ENCODE measurements at regions not wholly inside any gene's neighbourhood (a gene's known extent, or its start where the extent isn't known, plus 50 kb on each side); places are given as distances from the start of the nearest gene placed in this dataset.

DNA sequence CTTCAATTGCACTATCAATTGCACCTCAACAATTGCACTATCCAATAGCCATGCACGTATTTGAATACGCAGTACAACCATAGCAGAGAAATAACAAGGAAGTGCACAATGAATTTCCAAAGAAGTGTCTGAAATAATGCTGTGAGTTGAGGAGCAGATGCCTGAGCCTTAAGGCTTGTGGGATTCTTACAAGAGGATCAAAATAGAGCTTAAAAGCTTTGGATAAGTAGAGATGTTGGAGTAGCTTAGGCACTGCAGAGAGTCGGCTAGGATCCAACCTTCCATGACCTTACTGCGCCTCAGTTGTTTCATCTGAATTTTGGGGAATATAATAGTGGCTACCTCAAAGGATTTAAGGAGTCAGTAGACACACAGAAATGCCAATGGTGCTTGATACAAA is 196.1 kb upstream of the FLRT2 start:
- Histone ChIP-seq H3K79me2 (no peaks in the 10 kb centered on the region), H3K27me3 (no peaks in the 10 kb centered on the region), H3K9me3 (ENCODE audit: low read depth) (no peaks in the 10 kb centered on the region), H2AFZ (no peak overlapping the region), H3K27ac (no peak overlapping the region), H3K9me2 (replicated peaks; ENCODE audit: insufficient read depth) (no peaks in the 10 kb centered on the region), H3K36me3 (replicated peaks; ENCODE audit: insufficient read depth, low read depth) (no peaks in the 10 kb centered on the region), H4K20me1 (ENCODE audit: insufficient read depth, poor library complexity, severe bottlenecking) (no peaks in the 10 kb centered on the region), H3K4me3 (no peak overlapping the region), H3K4me1 (ENCODE audit: insufficient read depth) (no peaks in the 10 kb centered on the region), H3K4me2 (no peak overlapping the region)
- TF ChIP-seq EZH2phosphoT487 (IDR thresholded peaks at IDR 0.05; ENCODE audit: low read depth, severe bottlenecking, unreplicated experiment), result no peak
- TF ChIP-seq EZH2 (IDR thresholded peaks at IDR 0.05; ENCODE audit: borderline replicate concordance), result no peak
- TF ChIP-seq, protein P1, sequence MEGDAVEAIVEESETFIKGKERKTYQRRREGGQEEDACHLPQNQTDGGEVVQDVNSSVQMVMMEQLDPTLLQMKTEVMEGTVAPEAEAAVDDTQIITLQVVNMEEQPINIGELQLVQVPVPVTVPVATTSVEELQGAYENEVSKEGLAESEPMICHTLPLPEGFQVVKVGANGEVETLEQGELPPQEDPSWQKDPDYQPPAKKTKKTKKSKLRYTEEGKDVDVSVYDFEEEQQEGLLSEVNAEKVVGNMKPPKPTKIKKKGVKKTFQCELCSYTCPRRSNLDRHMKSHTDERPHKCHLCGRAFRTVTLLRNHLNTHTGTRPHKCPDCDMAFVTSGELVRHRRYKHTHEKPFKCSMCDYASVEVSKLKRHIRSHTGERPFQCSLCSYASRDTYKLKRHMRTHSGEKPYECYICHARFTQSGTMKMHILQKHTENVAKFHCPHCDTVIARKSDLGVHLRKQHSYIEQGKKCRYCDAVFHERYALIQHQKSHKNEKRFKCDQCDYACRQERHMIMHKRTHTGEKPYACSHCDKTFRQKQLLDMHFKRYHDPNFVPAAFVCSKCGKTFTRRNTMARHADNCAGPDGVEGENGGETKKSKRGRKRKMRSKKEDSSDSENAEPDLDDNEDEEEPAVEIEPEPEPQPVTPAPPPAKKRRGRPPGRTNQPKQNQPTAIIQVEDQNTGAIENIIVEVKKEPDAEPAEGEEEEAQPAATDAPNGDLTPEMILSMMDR (IDR thresholded peaks at IDR 0.05; ENCODE audit: poor library complexity), result no peak
- DNase-seq (ENCODE audit: low spot score), result no peak
- WGBS (ENCODE audit: low lambda C conversion rate, missing lambda C conversion rate), result 78% methylated on average over 4 of the region's 4 CpGs

DNA sequence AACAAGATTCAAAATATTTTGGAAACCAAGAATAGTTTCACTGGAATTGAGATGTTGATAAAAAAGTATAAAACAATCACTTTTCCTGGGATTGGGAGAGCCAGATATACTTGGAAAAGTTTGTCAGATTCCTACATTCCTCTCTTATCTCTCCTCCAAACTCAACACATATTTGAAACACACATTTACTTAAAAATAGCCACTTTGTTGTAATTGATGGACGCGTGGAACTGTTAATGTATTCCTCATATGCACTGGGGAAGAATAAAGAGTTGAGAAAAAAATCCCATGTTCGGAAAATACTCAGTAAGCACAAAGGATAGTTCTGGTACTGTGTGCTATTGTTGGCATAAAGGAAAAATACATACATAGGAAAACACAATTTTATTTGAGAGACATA is 195.6 kb upstream of the FLRT2 start:
- Histone ChIP-seq H3K9me3 (ENCODE audit: low read depth) (no peaks in the 10 kb centered on the region), H3K4me3 (no peak overlapping the region), H2AFZ (no peak overlapping the region), H3K4me2 (no peak overlapping the region), H4K20me1 (ENCODE audit: insufficient read depth, poor library complexity, severe bottlenecking) (no peaks in the 10 kb centered on the region), H3K9me2 (replicated peaks; ENCODE audit: insufficient read depth) (no peaks in the 10 kb centered on the region), H3K36me3 (replicated peaks; ENCODE audit: insufficient read depth, low read depth) (no peaks in the 10 kb centered on the region), H3K79me2 (no peaks in the 10 kb centered on the region), H3K4me1 (ENCODE audit: insufficient read depth) (no peaks in the 10 kb centered on the region), H3K27ac (no peak overlapping the region), H3K27me3 (no peaks in the 10 kb centered on the region)
- 85% methylated on average over 3 of the region's 3 CpGs for WGBS (ENCODE audit: low lambda C conversion rate, missing lambda C conversion rate)
- no peak for DNase-seq (ENCODE audit: low spot score)
- TF ChIP-seq EZH2phosphoT487 (IDR thresholded peaks at IDR 0.05; ENCODE audit: low read depth, severe bottlenecking, unreplicated experiment), result no peak
- no peak for TF ChIP-seq EZH2 (IDR thresholded peaks at IDR 0.05; ENCODE audit: borderline replicate concordance)
- TF ChIP-seq, protein P1 (IDR thresholded peaks at IDR 0.05; ENCODE audit: poor library complexity), result no peak

- no peak overlapping the region for H3K4me2 ChIP-seq
These were observed 193.7 kb upstream of the FLRT2 start for GRCh38 chr14:85336257-85336656.

More at GRCh38 chr14:85336257-85336656, 193.7 kb upstream of the FLRT2 start:
- no peaks in the 10 kb centered on the region for H3K4me1 ChIP-seq (ENCODE audit: insufficient read depth)
- no peaks in the 10 kb centered on the region for H3K9me2 ChIP-seq (replicated peaks; ENCODE audit: insufficient read depth)
- H3K9me3 ChIP-seq (ENCODE audit: low read depth), result no peaks in the 10 kb centered on the region
- no peaks in the 10 kb centered on the region for H3K27me3 ChIP-seq
- H3K4me3 ChIP-seq, result no peak overlapping the region
- H2AFZ ChIP-seq, result no peak overlapping the region
- 97% methylated on average over 1 of the region's 1 CpG for WGBS (ENCODE audit: low lambda C conversion rate, missing lambda C conversion rate)
- TF ChIP-seq EZH2phosphoT487 (IDR thresholded peaks at IDR 0.05; ENCODE audit: low read depth, severe bottlenecking, unreplicated experiment) (no peak), EZH2 (IDR thresholded peaks at IDR 0.05; ENCODE audit: borderline replicate concordance) (no peak)
- TF ChIP-seq, protein P1 (IDR thresholded peaks at IDR 0.05; ENCODE audit: poor library complexity), result no peak
- no peak for DNase-seq (ENCODE audit: low spot score)
- H3K79me2 ChIP-seq, result no peaks in the 10 kb centered on the region
- no peaks in the 10 kb centered on the region for H4K20me1 ChIP-seq (ENCODE audit: insufficient read depth, poor library complexity, severe bottlenecking)
- no peak overlapping the region for H3K27ac ChIP-seq
- H3K36me3 ChIP-seq (replicated peaks; ENCODE audit: insufficient read depth, low read depth), result no peaks in the 10 kb centered on the region
